AG04449 (cell line): ENCODE measurements at regions not wholly inside any gene's neighbourhood (a gene's known extent, or its start where the extent isn't known, plus 50 kb on each side); places are given as distances from the start of the nearest gene placed in this dataset.

Experiments used
- CTCF ChIA-PET: fragments of 350-600 bp; formaldehyde crosslinking; extraction: SDS; loops from one replicate; lab custom pipeline; 2021; ENCODE audit warnings: antibody characterized with exemption; lab: Yijun Ruan, JAX
- POLR2A ChIA-PET: fragments of 400-600, 350-600 bp; formaldehyde crosslinking; extraction: SDS; loops from one replicate; lab custom pipeline; 2020; ENCODE audit warnings: antibody characterized with exemption, inconsistent platforms; lab: Yijun Ruan, JAX
- DNase-seq: peaks from one replicate; pipeline ENCODE4 v3.0.0-alpha.2; 2010; ENCODE audit warnings: low read depth, low spot score
- H3K4me3 ChIP-seq: 2 replicates; pipeline ENCODE4 v1.5.1; 2011; ENCODE audit warnings: low read depth, mild to moderate bottlenecking, control low read depth, low read length
- CTCF ChIP-seq: IDR thresholded peaks from one replicate; pipeline ENCODE4 v1.5.1; 2011; ENCODE audit warnings: mild to moderate bottlenecking, moderate library complexity, low read length, control low read depth, inconsistent platforms; ENCODE audit not compliant: insufficient read depth; ENCODE audit errors: missing control alignments

- no peak for TF ChIP-seq CTCF
- CTCF ChIA-PET, result no interaction called here
- POLR2A ChIA-PET, result no interaction called here
- no peak for DNase-seq
- H3K4me3 ChIP-seq, result no peak overlapping the region
Measured at GRCh38 chr16:16879567-16880251, 500.8 kb downstream of the NPIPA7 start.

GRCh38 chr16:16881814-16882213 lies 502.9 kb downstream of the NPIPA7 start:
- ChIA-PET CTCF (no interaction called here), POLR2A (no interaction called here)
- no peak overlapping the region for H3K4me3 ChIP-seq
- no peak for DNase-seq
- no peak for TF ChIP-seq CTCF

- no peak overlapping the region for H3K4me3 ChIP-seq
- ChIA-PET POLR2A (no interaction called here), CTCF (no interaction called here)
- no peak for DNase-seq
- TF ChIP-seq CTCF, result no peak
Measured at GRCh38 chr16:16882766-16883165, 503.8 kb downstream of the NPIPA7 start.

- TF ChIP-seq CTCF, result no peak
- no peak for DNase-seq
- no peak overlapping the region for H3K4me3 ChIP-seq
- ChIA-PET POLR2A (no interaction called here), CTCF (no interaction called here)
Measured at GRCh38 chr16:16884451-16884850, 505.5 kb downstream of the NPIPA7 start.

GRCh38 chr16:16887193-16887592 lies 508.3 kb downstream of the NPIPA7 start:
- H3K4me3 ChIP-seq, result no peak overlapping the region
- CTCF ChIA-PET, result no interaction called here
- no peak for DNase-seq
- no peak for TF ChIP-seq CTCF
- POLR2A ChIA-PET, result no interaction called here

GRCh38 chr16:16890964-16891363 lies 512.0 kb downstream of the NPIPA7 start:
- TF ChIP-seq CTCF, result no peak
- no peak for DNase-seq
- ChIA-PET POLR2A (no interaction called here), CTCF (no interaction called here)
- no peak overlapping the region for H3K4me3 ChIP-seq
